Stimulated activated CD4-positive, alpha-beta T cell treated with anti-CD3 and anti-CD28 coated beads, Interleukin-1b, Interleukin-23, amount 100 ng/mL, for 24 hours (primary cell): ENCODE measurements at regions not wholly inside any gene's neighbourhood (a gene's known extent, or its start where the extent isn't known, plus 50 kb on each side); places are given as distances from the start of the nearest gene placed in this dataset.

Experiments
- DNase-seq, 4 experiments: peaks; one replicate each; pipeline ENCODE4 v3.0.0-alpha.2; 2020; ENCODE audit warnings: low read depth in 4 of 4, low spot score in 1 of 4

DNA sequence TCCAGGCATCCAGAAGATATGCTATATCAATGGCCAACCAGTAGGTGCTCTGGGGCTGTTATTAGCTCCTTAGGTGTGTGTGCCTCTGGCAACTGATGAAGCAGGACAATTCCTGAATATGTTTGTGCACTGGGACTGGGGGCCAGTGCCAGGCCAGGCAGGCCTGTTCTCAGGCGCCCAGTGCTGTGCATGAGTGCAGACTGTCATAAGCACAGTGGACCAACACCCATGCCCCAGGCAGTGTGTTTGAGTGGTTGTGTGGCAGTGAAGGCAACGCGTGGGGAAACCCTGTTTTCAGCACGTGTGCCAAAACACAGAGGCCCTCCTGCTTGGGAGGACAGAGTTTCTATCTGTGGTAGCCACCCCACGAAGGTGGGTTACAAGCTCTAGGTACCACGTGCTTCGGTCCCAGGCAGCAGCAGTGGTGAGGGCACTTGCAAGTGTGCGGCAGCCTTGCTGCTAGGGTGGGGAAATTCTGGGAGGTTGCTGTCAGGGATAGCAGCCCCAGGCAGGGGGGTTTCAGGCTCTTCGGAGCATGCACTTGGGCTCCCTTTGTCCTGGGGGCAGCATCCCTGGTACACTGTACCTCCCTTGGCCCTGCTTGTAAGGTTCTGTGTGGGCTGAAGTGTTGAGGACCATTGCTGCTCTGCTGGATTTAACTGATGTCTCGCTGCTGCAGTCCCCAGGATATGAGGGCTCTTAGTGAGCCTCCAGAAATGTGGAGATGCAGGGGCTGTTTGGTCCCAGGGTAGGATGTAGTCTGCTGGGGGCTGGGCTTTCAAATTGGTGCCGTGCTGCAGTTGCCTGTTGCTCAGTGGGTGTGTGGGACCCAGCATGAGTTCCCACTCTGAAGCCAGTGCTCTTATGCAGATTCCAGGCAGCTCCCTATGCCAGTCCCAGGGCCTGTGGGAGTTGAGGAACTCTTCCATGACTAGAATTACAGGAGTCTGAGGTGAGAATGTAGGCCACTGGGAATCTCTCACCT lies 280.9 kb downstream of the RPRM start:
- no peak for DNase-seq

DNA sequence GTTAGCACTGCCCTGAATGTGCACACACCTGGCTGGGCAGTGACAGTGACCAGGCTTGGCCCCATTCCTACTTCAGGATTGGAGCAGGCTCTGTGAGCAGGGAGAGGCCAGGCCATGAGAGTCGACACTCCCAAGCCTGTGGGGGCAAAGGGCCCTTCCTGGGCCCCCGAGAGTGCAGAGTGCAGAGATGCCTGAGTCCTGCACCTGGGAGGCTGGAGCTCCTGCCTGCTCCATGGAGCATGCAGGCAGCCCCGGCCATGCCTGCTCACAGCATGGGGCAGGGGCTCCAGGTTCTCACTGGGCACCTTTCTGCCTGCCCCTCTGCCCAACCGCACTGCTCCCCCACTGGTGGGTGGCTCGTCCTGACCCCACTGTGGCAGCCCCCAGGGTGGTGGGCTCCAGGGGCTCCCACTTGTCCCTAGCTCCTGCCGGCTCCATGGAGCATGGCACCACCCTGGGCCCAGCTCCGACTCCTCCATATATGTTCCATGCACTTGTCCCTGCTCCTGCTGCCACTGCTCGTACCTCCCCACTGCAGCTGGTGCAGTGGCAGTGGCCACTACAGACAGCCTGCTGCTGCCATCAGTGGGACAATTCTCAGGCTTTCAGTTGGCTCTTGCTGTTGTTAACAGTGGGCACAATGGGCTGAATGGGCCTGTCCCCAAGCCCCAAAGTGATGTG lies 282.0 kb downstream of the RPRM start:
- no peak for DNase-seq

DNA sequence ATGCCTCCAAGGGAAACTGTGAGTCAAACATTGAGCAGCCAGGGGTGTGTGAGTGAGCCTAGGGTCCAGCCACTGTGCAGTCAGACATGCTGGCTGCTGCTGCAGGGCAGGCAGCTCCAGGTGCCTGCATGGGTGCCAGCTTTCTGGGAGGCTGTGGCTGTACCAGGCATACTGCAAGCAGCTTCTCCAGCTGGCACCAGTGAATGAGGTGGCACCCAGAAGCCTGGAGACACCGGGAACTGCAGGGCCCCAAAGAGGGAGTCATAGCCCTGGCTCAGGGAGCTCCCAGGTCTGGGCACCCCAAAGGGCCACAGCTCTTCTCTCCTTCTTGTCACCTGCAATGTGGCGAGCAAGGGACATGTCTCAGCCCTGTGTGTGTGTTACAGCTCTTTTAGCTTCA lies 283.2 kb downstream of the RPRM start:
- DNase-seq: no peak

DNA sequence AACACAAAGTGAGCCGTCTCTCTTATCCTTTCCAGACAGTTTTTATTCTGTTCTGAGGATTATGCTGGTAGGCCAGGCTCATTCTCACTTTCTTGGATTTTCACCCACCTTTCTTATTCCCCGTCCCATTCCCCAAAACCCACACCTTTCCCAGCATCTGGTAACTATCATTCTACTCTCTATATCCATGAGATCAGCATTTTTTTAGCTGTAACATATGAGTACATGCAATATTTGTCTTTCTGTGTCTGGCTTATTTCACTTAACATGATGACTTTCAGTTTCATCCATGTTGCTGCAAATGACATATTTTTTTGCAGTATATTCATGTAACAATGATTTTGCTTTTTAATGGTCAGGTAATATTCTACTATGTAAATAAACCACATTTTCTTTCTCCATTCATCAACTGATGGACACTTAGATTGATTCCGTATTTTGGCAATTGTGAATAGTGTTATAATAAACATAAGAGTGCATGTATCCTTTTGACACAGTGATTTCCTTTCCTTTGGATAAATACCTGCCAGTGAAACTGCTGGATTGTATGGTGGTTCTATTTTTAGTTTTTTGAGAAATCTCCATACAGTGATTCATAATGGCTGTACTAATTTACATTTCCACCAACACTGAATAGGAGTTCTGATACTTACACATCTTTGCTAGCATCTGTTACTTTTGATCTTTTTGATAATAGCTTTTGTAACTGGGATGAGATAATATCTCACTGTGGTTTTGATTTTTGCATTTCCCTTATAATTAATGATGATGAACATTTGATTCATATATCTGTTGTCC lies 289.3 kb downstream of the RPRM start:
- no peak for DNase-seq

DNA sequence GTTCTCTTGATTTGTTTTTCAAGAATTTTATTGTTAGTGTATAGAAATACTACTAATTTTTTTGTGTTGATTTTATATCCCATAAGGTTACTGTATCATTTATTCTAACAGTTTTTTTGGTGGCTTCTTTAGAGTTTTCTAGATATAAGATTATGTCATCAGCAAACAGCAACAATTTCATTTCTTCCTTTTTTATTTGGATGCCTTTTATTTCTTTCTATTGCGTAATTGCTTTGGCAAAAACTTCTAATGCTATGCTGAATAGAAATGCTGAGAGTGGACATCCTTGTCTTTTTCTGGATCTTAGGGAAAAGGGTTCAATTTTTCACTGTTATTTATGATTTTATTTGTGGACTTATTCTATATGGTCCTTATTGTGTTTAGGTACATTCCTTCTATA lies 298.8 kb downstream of the RPRM start:
- no peak for DNase-seq

DNA sequence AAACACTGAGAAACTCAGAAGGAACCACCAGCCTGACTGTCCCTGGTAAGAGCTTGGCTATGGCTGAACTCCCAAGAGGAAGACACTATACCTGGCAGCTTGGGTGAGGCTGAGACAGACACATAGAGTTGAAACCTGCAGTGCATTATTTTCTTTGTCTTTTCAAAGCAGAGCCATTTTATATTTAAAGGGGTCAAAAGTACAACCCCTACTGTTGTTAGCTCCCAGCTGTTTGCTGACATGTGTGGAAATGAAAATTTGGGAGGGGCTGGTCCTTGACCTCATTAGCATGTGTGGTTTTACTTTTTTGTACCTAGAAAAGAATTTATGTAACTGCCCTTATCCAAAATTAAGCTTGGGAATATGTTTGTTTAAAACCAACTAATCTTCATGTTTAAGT lies 309.0 kb downstream of the RPRM start:
- no peak for DNase-seq

DNA sequence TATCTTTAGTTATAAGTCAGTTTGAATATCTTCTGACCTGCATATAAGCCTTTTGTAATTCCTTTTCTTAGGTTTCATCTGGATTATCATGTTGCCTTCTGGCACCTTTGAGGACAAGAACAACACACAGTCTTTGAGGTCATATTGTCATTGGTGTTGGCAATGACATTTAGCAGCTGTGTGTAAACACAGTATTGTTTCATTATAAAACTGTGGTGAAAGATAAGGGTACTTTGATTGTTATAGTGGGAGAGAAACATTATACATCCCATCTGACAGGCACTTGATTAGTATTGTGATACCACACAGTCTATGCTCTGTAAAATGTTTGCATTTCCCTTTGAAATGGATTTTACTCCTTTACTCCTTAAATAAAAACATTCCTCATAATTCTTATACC lies 313.5 kb downstream of the RPRM start:
- no peak for DNase-seq

DNA sequence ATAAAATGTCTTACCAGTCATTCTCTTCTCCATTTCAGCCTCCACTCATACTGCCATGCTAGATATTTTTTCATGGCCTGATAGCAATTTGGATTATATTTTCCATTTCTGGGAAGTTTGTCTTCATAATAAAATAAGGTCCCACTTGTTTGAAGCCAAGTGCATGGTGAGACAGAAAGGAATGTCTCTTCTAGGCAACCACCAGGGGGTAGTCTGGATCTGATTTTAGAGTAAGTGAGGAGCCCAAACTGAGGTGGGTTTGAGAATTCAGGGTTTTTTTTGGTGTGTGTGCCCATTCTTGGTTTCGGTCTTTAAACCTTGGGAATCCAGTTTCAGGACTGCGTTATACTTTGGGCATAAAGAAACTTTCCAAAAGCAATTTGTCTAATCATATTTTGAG lies 315.5 kb downstream of the RPRM start:
- DNase-seq: no peak

DNA sequence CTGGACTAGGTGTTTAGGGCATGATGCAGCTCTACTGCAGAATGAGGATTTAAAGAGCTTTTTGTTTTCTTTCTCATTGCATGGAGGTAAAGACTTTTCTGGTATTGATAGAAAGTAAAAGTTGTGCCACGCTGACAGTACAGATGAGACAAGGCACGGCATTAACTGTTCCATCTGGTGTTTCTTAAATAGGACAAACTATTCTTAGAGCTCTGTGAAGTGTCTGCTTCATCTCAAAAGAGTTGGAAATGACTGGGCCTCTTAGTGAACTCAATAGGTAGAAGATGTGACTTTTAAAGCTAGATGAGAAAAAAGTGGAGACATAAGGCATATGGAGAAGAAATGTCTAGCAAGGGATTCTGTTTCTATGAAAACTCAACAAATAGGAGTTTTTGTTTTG lies 321.8 kb downstream of the RPRM start:
- no peak for DNase-seq

DNA sequence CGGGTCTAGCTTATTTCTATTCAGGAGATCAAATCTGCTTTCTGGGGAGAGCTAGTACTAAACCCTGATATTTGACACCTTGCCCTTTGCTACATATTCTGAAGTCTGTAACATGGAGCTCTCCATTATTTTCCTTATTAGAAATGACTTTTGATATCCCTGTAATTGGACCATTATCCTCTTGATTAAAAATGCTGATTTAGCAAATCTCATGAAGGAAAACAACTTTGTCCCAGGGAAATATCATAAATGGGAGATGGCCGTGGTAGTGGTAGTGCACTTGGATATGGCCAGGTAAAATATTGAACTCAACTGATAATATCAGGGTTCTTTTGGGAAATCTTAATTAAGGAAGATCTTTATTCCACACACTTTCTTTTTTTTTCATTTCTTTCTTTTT lies 326.5 kb downstream of the RPRM start:
- no peak for DNase-seq

DNA sequence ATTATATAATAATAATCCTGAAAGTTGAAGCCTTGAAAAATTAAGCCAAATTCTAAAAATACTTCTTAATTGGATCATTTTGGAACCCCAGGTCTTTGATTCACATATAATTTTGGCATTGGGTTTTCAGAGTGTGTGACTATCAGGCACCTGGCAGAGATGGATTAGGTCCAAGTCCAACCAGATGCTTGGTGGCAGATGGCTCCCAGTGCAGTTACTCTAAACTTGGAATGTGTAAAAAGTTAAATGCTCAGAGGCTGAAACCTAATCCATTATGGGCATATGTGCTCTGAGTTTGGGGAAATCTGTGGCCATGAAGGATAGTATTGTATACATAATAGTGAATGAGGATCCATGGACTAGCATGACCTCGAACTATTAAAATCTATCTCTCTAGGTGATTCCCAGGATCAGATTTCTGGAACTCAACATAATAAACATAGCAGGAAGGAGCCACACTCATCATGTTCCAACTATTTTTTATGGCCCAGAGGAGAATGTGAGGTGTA lies 333.0 kb downstream of the RPRM start:
- DNase-seq: no peak

DNA sequence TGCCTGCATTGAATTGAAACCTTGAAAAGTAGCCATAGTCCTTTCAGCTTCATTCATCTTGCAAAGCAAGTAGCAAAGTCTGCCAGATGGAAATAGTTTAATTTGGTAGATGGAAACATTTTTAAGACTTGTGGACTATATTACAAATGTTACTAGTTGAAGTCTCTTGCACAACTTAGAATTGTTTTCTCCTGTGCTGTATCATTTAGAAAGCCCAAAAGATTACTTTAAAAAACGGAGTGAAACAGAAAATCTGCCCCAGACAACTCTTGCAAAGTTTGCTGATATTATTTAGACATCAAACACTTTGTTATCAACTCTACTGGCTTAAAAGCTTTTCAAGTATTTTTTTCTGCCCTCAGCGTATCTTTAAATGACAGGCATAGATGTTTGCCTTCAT lies 335.0 kb downstream of the RPRM start:
- no peak for DNase-seq

DNA sequence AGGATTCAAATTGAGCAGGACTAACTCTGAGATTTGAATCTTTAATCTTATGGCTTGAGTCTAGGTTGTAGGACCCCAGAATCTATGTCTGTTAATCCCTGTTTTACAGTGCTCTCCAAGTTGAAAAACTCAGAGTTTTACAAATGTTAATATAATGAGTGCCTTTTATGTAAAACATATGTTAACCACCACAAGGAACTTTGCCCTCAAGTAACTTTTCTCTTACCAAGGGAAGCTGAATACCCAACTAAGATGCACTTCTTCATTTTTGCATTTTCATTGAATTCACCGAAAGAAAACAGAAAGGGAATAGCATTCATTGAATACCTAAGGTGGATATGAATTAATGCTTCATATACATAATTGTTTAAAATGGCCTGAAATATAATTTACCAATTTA lies 338.1 kb downstream of the RPRM start:
- no peak for DNase-seq

DNA sequence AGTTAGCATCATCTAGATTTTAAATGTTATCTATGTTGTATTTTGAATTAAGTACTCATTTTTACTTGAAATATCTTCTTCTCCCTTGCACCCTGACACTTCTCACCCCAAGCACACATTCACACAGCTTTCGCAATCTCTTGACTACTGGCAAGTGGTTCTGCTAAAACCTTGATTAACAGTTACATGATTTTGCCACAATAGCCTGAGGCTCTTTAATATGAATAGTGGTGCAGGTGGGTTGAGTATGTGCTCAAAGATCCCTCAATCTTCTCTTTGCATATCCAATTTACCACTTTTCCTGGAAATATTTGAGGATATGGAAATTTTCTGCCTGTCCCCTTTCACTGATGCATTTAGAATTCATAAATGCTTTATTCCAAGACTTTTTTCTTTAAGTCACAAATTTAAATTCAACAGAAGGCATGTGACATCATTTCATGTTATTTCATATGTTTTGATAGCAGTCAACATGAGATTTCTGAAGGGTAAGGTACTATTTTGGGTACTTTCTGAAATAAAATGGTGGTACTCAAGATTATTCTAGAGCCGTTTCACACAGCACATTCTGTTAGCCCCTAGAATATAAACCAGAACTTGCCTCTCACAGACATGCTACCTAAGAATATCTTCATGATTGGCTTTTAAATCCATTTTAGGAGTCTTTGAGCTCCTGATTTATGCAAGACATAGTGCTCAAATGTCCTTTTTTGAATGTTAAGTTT lies 339.7 kb downstream of the RPRM start:
- no peak for DNase-seq

DNA sequence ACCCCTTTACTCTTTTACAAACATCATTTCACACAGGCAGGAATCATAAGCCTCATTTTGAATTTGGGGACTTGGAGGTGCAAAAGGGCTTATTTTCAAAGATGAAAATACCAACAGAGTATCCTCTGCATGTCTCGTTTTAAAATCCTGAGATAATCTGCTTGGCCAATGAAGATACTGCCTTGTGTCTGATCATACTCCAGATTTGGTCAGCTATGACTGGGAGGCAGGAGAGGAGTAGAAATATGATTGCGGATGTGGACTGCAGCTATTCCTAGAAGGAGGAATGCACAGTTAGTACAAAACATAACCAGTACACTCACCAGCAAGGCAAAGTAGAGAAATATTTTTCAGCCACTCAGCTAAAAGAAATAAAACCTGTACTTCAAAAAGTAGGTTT lies 342.3 kb downstream of the RPRM start:
- no peak for DNase-seq

DNA sequence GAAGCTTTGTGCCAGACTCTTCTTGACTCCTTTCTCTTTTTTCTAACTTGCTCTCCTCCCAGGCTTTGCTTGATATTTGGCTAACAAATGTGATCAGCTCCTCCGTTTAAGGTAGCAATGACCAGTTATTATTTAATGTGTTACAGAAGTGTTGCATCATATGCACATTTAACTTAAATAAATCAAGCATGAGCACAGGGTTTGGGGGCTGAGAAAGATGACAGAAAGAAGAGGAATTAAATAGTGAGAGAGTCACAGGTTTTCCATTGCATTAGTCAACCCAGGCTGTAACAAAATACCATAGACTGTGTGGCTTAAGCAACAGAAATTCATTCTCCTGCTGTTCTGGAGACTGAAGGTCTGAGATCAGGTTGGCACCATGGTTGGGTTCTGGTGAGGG lies 343.8 kb downstream of the RPRM start:
- no peak for DNase-seq

DNA sequence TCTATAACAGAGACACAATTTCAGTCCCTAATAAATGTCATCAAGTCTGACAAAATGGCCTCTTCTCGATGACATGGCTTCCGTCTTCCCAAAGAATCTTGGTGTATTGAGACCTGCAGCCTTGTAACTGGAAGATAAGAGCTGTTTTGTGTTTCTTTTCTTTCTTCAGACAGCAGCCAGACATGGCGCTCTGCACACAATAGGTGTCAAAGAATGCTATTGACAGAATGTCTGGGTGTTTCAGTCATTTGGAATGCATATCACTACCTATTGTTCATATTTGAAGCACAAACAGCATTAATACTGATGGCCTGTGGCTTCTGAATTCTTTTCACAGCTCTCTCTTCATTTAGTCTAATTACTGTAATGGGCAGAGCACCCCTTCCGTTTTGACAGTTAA lies 344.8 kb downstream of the RPRM start:
- DNase-seq: no peak

DNA sequence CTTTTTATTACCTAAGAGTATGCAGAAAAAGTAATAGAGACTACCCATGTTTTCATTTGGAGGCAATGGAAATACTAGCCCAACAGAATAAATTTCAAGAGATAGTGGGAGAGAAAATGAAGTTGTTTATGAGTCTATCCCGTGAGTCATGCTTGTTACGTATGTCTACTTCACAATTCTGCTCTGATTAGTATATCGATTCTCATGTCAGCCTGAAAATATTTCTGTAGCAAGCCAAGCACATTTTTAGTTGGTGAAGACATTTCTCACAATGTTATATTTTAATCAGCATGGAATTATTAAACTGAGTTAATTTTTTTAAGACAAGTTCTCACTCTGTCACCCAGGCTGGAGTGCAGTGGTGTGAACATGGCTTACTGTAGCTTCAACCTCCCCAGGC lies 346.1 kb downstream of the RPRM start:
- no peak for DNase-seq

DNA sequence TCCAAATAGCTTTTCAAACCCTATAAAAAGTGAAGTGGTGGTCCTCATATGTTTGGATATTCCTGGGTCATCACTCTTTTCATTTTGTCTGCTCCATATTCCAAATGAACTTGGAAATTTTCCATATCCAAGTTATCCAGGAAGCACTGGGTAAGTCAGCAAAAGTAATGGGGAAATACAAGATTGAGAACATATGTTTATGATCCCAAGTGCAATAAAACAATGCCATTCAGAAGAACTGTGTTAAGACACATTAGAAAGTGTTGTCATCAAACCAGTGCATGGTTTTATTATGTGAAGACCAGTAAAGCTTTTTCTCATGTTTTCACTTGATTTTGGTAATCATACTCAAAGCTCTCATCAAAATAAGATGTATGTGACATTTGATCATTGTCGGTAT lies 363.4 kb downstream of the RPRM start:
- no peak for DNase-seq

DNA sequence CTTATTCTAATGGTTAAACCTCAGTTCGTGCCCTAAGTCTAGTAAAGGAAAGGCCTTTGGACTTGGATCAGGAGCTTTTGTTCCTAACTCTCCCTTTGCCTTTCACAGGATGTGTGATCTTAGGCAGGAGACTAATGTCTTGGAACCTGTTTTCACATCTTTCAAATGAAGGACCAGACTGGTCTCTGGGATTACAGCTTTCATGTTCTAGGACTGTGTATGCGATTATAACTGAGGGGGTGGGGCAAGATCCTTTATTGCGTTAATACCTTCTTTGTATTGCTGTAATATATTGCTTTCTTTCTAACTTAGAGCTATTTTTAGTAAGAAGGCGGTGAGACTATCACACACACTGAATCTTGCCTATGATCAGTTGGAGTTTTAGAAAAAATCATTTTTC lies 368.1 kb downstream of the RPRM start:
- DNase-seq: no peak

DNA sequence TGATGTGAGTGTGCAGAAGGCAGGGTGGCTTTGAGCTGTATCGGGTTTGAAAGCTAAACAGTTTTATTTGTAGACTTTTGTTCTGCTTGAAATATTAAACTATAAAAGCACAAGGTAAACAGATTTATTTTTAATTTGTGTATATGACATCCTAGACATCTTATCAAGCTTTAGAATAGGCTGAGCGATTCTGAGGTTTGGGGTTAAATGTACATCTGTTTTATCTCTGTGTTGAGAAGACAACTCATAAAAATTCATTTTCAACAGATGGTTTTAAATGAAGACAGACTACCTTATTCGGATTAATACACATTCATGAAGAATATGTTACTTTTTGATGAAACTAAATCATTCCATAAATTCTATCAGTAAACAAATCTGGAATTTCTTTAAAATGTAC lies 368.8 kb downstream of the RPRM start:
- DNase-seq: no peak
